NCI-H82 treated with DMSO at 0.1 percent for 48 hours (cell line): ENCODE measurements at regions not wholly inside any gene's neighbourhood (a gene's known extent, or its start where the extent isn't known, plus 50 kb on each side); places are given as distances from the start of the nearest gene placed in this dataset.
"Not testable (repeated sequence)": the region's sequence is repeated elsewhere in the genome, so short reads cannot be mapped to it uniquely, and the experiment has no call there.

Experiments
- DNase-seq: peaks from one replicate; lab custom pipeline; 2025; ENCODE audit not compliant: unreplicated experiment; lab: John Stamatoyannopoulos, UW

DNA sequence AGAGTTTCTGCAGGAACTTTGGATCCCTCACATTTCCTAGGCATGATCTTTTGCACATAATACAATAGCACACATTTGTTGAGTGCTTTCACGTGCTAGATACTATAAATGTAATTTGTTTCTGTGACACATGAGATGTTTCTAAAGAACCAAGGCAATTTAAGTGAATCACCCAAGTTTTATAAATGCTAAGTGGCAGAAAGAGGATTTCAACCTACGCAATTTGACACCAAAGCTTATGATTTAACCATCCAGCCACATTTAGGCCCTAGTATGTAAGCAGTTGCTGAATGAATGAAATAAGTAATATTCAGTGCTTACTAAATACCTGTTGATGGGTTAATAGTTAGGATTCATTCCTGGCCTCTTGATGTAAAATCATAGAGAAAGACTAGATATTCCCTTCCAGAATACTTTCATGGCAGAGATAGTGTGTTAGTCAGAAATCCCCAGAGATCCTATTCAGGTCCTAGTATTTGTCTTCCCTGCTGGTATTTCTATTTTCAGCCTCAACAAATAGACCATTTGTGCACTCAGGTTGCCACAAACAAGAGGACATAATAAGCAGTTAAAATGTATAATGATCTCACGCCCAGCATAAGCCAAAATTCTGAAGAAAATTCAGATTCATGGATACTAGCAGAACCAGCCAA, 572.6 kb downstream of the IPMK start:
- DNase-seq = no peak

DNA sequence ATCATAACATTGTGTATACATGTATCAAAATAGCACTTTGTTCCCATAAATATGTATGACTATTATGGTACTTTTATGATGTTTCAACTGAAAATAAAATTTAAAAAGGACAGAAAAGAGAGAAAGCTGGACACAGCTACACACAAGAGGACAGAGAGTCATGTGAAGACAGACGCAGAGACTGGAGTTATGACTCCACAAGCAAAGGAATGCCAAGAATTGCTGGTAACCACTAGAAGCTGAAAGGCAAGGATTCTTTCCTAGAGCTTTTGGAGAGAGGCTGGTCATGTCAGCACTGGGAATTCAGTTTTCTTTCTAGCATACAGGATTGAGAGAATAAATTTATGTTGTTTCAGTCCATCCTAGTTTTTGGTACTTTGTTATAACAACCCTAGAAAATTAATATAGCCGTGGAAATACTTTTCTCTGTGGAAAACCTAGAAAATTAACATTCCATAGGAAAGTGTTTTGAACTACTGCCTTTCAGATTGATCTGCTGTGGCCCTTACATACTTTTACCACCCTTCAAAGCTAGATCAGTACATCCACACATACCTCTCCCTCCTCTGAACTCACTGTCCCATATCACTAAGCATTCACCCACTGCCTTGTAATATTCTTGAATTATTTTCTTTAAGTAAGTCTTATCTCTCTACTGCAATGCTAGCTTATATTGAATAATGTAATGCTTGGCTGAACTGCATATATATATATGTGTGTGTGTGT, 575.3 kb downstream of the IPMK start:
- DNase-seq = no peak

DNA sequence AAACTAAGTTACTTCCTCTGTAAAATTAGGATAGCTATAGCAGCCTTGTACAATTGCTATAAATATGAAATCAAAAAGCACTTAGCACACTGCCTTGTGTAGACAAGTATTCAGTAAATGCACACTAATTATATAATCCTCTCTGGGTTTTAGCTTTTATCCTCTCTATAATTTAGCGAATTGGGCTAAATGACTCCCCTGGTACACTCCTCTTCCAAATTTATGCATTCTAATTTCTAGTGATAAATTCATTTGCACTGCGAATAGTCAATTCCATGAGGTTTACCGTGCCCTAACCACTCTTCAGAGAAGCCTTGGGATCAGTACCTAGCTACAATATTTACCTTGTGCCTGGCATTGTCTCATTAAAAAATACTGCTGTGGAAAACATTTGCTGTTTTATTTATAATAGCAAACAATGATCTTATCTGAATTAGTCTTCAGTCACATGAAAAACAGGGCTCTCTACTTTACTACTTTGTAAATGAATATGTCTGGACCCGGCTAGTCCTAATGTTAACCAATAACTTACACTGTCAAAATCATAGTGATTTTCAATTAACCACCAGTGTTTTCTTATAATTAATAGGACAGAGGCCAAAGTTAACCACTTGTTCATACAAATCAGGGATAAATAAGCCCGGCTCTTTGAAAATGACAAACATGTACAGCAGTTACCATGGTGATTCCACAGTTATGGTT, 577.9 kb downstream of the IPMK start:
- no peak for DNase-seq

DNA sequence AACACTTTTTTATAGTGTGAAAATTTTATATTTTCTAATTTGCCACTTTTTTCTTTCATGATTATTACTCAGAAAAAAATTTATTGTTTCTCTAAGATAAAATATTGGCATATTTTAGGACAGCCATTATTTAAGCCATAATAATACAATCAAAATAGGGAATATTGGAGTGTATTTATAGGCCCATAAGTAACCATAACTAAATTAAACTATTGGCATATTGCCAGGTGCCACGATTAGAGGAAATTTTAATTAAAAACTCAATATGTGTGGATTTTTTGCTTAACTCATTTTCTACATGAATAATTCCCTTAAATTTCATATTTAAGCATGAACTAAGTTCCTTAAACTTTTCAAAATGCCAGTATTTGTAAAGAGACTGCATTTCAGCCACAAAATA, 587.8 kb downstream of the IPMK start:
- DNase-seq = no peak

DNA sequence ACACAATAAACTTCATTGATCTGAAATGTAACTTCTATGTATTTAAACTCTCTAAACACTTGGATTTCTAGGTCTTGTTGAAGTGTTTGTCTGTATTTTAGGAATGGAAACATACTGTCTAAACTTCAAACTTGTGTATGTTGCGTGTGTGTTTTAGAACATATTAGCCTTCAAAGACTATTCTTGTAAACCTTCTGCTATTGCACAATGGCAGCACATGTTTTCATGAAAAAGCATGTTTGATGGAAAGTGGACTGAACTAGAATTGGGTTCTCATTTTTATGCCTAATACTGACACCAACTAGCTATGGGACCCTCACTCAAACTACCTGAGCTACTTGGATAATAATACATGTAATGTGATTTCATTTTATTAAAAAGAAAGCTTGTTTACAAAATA, 592.6 kb downstream of the IPMK start:
- DNase-seq = no peak

DNA sequence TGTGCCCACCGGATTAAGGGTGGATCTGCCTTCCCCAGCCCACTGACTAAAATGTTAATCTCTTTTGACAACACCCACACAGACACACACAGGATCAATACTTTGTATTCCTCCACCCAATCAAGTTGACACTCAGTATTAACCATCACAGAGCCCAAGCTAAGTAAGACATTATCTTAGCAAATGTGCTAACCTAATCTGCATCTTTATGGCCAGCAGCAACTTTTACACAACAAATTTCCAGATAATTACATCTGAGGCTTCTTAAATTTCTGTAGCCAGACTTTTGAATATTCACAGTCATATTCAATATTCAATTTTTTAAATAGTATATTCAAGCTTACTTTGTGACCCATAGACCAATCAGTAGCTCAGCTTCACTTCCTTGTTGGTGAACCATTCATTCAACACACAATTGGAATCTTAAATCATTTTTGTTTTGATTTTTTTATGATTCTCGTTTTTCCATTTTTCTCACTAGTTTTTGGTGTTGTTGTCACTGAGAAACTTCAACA, 594.2 kb downstream of the IPMK start:
- no peak for DNase-seq

DNA sequence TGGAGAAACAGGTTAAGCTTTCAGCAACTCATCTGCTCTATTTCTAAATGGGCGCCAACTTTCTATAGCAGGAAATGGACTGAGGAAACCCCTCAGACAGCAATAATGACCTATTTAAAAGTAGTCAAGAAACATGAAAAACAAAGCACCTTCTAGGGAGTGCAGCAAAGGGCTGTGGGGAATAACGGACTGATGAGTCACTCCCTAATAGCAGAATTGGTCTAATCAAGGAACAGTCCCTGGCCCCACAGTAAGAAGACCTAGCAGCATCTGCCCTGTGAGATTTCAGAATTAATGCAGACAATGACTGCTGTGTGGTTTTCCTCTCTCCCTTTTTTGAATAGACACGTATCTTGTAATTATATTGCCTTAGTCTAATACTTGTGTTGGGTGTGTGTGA, 602.9 kb downstream of the IPMK start:
- DNase-seq = no peak

DNA sequence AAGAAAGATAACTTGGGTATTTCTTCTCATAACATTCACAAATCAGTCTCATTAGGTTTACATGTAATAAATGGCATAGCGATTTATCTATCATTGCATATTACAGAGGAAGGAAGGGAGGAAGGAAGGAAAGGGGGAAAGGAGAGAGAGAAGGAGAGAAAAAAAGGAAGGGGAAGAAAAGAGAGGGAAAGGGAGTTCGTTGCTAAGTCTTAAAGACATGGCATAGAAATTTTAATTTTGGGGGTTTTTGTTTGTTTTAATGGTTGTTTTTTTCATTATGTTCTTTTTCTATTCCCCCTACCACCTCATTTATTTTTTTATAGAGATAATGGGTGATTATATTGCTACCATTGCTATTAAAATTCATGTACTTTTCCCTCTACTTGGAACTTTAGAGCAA, 604.3 kb downstream of the IPMK start:
- no peak for DNase-seq

DNA sequence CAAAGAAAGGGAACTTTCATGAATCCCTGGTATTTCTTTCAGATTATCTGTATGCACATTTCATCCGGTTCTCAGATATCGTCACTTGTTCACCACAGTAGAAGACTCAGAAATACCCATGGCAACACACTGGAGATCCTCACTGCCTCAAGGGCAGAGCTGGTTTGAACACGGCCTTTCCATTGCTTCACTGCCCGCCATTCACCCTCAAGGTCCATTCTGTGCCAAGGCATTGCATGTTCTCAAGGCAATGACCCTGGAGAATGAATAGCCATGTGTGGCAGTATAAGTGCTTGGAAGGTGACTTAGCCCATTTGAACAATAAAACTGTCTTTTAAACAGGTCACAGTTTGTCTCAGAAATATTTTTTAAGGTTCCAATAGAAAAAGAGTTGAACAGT, 606.5 kb downstream of the IPMK start:
- no peak for DNase-seq

DNA sequence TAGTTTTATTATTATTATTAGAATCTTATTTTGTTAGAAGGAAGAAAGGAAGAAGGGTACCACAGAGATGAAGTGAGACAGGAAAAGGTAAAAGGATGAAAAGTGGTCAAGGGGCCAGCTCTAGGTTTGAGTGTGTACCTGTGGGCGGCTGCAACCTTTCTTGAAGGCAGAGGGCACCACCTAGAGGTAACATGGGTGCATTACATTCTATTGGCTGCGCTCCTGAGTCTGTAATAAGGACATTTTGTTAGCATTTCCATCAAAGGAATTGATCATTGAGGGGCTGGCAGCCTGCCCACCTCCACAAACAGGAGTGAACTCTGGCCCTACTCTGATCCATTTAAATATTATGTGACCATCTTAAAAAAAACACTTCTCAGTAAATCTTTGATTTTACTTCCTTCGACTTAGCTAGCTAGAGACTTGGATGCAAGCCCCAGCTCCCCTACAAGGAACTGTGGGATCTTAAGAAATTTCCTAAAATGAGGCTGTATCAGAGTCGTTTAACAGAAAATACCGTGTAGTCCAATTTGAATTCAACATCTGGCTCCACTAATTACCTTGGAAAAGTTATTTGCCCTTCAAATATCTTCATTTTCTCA, 610.4 kb downstream of the IPMK start:
- DNase-seq = peak; percentile 22

DNA sequence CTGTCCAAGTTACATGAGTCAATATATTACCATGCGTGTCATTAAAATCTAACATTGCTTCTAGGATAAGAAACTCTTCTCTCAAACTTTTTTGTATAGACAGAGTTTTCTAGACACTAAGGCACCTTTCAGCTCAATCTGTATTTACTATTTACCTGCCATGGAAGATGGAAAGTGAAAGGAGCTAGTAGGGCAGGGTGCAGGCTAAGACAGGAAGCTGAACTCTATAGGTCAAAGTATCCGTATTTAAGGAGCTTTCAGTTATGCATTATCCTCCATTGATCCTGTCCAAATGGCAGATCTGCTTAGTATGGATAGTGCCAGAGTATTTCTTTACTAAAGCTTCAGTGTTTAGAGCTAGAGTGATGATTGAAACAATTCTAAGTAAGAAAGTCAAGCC, 612.8 kb downstream of the IPMK start:
- DNase-seq = peak; percentile 63

DNA sequence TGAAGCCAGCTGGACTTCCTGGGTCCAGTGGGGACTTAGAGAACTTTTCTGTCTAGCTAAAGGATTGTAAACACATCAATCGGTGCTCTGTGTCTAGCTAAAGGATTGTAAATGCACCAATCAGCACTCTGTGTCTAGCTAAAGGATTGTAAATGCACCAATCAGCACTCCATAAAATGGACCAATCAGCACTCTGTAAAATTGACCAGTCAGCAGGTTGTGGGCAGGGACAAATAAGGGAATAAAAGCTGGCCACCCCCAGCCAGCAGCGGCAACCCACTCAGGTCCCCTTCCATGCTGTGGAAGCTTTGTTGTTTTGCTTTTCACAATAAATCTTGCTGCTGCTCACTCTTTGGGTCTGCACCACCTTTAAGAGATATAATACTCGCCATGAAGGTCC, 622.6 kb downstream of the IPMK start:
- not testable (repeated sequence) for DNase-seq

DNA sequence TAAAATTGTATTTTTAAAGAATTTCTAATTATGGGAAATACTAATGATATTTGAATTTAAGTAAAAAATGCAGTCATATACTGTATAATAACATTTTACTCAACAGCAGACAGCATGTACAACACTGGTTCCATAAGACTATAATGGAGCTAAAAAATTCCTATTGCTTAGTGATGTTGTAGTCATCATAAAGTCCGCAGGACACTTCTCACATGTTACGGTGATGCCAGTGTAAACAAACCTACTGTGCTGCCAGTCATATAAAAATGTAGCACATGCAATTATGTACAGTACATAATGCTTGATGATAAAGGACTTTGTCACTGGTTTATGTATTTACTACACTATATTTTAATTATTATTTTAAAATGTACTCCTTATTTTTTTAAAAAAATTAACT, 629.3 kb downstream of the IPMK start:
- no peak for DNase-seq

DNA sequence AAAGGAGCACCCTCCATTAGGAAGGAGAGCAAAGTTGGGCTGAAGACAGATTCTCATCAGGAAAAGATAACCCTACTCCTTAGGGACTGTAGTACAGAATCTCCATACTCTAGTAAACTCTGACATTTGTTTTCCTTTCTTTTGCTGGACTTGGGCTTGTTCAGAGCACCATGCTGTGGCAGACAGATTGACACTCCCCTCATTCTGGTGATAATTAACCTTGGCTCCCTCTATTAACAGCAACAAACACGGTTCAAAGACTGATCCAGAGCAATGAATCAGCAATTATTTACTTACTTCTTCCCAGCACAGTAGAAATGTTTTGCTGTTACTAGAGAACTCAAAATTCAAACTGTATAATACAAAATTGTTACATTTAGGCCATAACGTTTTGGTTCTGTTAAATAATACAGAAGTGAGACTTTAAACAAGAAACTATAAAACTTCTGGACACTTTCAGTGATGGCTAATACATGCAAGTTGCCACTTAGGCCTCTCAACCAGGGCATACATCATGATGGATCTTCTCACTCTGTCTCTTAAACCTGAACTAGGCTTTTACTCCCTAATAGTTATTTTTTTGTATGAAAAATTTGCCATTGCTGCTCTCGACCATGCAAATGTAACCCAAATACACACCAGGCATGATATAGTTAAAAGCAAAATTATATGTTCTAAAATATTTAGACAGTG, 639.0 kb downstream of the IPMK start:
- no peak for DNase-seq

DNA sequence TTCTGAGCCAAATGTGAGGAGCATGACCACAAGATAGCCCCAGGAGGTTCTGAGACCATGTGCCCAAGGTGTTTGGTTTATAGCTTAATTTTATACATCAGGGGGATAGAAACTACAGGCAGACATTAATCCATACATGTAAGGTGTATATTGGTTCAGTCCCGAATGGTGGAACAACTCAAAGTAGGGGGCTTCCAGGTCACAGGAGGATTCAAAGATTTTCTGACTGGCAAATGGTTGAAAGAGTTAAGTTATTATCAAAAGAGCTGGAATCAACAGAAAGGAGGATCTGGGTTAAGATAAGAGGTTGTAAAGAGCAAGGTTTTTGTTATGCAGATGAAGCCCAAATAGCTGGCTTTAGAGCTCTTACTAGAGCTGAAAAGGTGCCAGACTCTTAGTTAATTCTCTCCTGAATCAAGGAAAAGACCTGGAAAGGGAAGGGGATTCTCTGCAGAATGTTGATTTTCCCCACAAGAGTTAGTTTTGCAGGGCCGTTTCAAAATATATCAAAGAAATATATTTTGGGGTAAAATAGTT, 640.0 kb downstream of the IPMK start:
- no peak for DNase-seq

DNA sequence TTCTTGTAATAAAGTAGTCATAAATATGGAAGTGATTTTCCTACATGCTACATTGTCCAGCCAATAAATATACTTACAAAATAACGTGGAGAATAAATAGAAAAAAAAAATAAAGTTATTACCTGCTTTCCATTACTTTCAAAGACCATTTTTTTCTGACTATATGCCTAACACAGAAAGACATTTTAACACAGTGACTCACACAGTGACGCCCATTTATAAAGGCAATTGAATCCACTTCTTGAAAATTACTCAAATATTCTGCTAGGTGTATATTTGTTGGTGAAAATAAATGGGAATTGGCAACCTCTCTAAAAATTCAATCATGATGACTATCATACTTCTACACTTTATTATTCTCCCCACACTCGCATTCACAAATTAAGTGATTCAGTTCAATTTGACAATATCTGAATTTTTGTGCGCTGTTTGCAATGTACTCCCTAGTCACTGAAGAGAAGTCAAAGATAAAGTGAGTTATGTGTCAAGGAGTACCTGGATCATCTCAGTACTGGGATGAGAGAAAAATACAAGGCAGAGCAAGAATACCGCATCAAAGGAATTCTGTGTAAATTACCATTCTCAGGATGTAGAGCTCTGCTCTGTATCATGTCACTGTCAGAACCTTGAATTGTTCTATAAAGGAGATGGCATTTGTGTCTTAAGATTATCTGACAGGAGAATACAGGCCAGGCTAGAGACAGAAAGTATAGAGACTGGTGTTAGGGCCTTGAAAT, 642.7 kb downstream of the IPMK start:
- no peak for DNase-seq

DNA sequence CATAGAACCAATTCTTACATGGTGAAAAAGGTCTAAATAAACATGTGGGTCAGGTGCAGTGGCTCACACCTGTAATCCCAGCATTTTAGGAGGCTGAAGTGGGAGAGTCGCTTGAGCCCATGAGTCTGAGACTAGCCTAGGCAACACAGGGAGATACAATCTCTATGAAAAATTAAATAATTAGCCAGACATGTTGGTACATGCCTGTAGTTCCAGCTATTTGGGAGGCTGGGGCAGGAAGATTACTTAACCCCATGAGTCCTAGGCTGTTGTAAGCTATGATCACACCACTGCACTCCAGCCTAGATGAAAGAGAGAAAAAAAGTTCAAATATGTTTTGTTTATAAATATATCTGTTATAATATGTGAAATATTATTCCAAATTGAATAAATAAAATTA, 643.6 kb downstream of the IPMK start:
- DNase-seq = no peak

DNA sequence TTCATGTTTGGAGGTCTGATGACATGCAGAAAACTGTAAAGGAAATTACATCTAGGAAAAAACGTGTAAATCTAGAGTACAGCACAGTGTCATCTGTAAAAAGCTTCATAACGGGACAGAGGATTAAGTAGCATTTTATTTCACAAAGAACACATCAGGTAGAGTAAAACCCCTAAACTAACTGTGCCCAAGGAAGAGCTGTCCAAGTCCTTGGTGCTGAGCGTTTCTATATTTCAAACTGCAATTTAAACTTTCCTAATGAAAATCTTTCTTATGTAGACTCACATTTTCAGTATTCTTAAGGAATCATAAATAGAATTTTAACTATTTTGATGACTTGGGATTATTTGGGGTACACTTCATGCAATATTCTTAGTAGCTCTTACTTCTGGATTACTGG, 646.2 kb downstream of the IPMK start:
- DNase-seq = no peak

DNA sequence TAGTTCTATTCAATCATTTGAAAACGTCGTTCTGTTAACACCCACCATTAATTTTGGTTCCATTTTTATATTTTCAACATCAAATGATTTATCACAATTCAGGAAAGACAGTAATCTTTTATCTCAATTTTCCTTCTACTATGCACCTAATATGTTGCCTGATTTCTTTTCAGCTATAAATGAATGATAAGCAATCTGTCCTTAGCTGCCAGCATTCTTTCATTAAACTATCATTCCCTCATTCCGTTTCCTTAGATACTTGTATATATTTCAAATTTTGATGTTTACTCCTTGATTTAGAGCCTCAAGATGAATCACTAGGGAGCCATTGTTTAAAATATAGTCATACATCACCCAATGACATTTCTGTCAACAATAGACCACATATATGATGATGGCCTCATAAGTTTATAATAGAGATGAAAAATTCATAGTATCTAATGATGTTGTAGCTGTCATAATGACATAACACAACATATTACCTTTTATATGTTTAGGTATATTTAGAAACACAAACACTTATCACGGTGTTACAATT, 661.7 kb downstream of the IPMK start:
- DNase-seq = no peak

DNA sequence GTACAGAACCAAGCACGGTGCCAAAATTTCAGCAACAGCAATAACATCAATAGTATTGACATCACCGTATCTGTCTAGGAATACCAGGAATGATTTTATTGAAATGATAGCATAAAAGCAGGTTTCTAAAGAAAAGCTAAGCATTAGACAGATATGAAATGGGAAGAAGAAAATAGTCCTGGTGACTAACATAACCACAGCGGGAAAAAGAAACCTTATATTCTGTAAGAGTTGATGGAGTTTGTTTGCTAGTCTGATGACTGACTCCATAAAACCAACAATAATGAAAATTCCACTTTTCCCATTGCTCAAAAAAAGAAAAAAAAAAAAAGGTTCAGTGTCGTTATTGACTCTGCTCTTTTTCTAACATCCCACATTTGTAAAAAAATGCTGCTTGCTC, 668.3 kb downstream of the IPMK start:
- no peak for DNase-seq
